ENCODE measurements at regions not wholly inside any gene's neighbourhood (a gene's known extent, or its start where the extent isn't known, plus 50 kb on each side); places are given as distances from the start of the nearest gene placed in this dataset.

- TF ChIP-seq RAD21 (IDR thresholded peaks at IDR 0.05; ENCODE audit: low read depth) (no peak), USF1 (IDR thresholded peaks at IDR 0.05) (no peak), FOXM1 (IDR thresholded peaks at IDR 0.05; ENCODE audit: borderline replicate concordance, low read depth) (no peak), REST (IDR thresholded peaks at IDR 0.05; ENCODE audit: low read depth) (no peak), CEBPB (IDR thresholded peaks at IDR 0.05) (no peak), TCF12 (IDR thresholded peaks at IDR 0.05; ENCODE audit: low read depth) (no peak), ZBTB7A (IDR thresholded peaks at IDR 0.05; ENCODE audit: low read depth) (no peak), EP300 (IDR thresholded peaks at IDR 0.05; ENCODE audit: borderline replicate concordance) (no peak), TEAD4 (IDR thresholded peaks at IDR 0.05) (no peak), NFIC (IDR thresholded peaks at IDR 0.05) (no peak), MAX (IDR thresholded peaks at IDR 0.05) (no peak), YY1 (IDR thresholded peaks at IDR 0.05; ENCODE audit: low read depth) (no peak), EGR1 (IDR thresholded peaks at IDR 0.05) (no peak), CREB1 (IDR thresholded peaks at IDR 0.05; ENCODE audit: low read depth) (no peak), TAF1 (IDR thresholded peaks at IDR 0.05; ENCODE audit: low read depth) (no peak)
These were observed 140.1 kb downstream of the SPANXN4 start for GRCh38 chrX:143165778-143166177.

- TF ChIP-seq MAX (IDR thresholded peaks at IDR 0.05) (no peak), YY1 (IDR thresholded peaks at IDR 0.05; ENCODE audit: low read depth) (no peak), CREB1 (IDR thresholded peaks at IDR 0.05; ENCODE audit: low read depth) (no peak), CEBPB (IDR thresholded peaks at IDR 0.05) (no peak), EGR1 (IDR thresholded peaks at IDR 0.05) (no peak), ZBTB7A (IDR thresholded peaks at IDR 0.05; ENCODE audit: low read depth) (no peak), TEAD4 (IDR thresholded peaks at IDR 0.05) (no peak), USF1 (IDR thresholded peaks at IDR 0.05) (no peak), TAF1 (IDR thresholded peaks at IDR 0.05; ENCODE audit: low read depth) (no peak), TCF12 (IDR thresholded peaks at IDR 0.05; ENCODE audit: low read depth) (no peak), RAD21 (IDR thresholded peaks at IDR 0.05; ENCODE audit: low read depth) (no peak), NFIC (IDR thresholded peaks at IDR 0.05) (no peak)
These were observed 114.0 kb downstream of the SPANXN4 start for GRCh38 chrX:143139681-143140080.

GRCh38 chrX:143121477-143121876 lies 95.7 kb downstream of the SPANXN4 start:
- TF ChIP-seq EP300 (IDR thresholded peaks at IDR 0.05; ENCODE audit: borderline replicate concordance) (no peak), REST (IDR thresholded peaks at IDR 0.05; ENCODE audit: low read depth) (no peak), CREB1 (IDR thresholded peaks at IDR 0.05; ENCODE audit: low read depth) (no peak)

- TF ChIP-seq NFIC (IDR thresholded peaks at IDR 0.05) (no peak), ZBTB7A (IDR thresholded peaks at IDR 0.05; ENCODE audit: low read depth) (no peak), RAD21 (IDR thresholded peaks at IDR 0.05; ENCODE audit: low read depth) (no peak), TEAD4 (IDR thresholded peaks at IDR 0.05) (no peak), EGR1 (IDR thresholded peaks at IDR 0.05) (no peak), CREB1 (IDR thresholded peaks at IDR 0.05; ENCODE audit: low read depth) (no peak), TCF12 (IDR thresholded peaks at IDR 0.05; ENCODE audit: low read depth) (no peak), YY1 (IDR thresholded peaks at IDR 0.05; ENCODE audit: low read depth) (no peak), FOXM1 (IDR thresholded peaks at IDR 0.05; ENCODE audit: borderline replicate concordance, low read depth) (no peak), USF1 (IDR thresholded peaks at IDR 0.05) (no peak), TAF1 (IDR thresholded peaks at IDR 0.05; ENCODE audit: low read depth) (no peak)
These were observed 89.7 kb downstream of the SPANXN4 start for GRCh38 chrX:143115466-143115865.

GRCh38 chrX:143095816-143096215 lies 70.1 kb downstream of the SPANXN4 start:
- TF ChIP-seq CEBPB (IDR thresholded peaks at IDR 0.05), result no peak
- TF ChIP-seq EGR1 (IDR thresholded peaks at IDR 0.05), result no peak
- no peak for TF ChIP-seq RAD21 (IDR thresholded peaks at IDR 0.05; ENCODE audit: low read depth)

GRCh38 chrX:143095321-143095720 lies 69.6 kb downstream of the SPANXN4 start:
- TF ChIP-seq TEAD4 (IDR thresholded peaks at IDR 0.05), result no peak
- no peak for TF ChIP-seq MAX (IDR thresholded peaks at IDR 0.05)
- TF ChIP-seq REST (IDR thresholded peaks at IDR 0.05; ENCODE audit: low read depth), result no peak
- TF ChIP-seq NFIC (IDR thresholded peaks at IDR 0.05), result no peak
- TF ChIP-seq EP300 (IDR thresholded peaks at IDR 0.05; ENCODE audit: borderline replicate concordance), result no peak
- TF ChIP-seq TCF12 (IDR thresholded peaks at IDR 0.05; ENCODE audit: low read depth), result no peak

Data from Ishikawa (cell line).